ENCODE measurements at regions not wholly inside any gene's neighbourhood (a gene's known extent, or its start where the extent isn't known, plus 50 kb on each side); places are given as distances from the start of the nearest gene placed in this dataset.

GRCh38 chr10:126783806-126784557 lies 113.5 kb upstream of the C10orf90 start:
- H3K4me1 ChIP-seq (ENCODE audit: control insufficient read depth, insufficient read depth, low read length), result peaks cover 9% of the 10 kb centered on the region; the same call in 1 of the 2 replicates
- H3K27me3 ChIP-seq (ENCODE audit: control insufficient read depth, insufficient read depth, low read length), result no peaks in the 10 kb centered on the region
- no peak overlapping the region for H3K27ac ChIP-seq (ENCODE audit: low read depth, low read length)
- no peaks in the 10 kb centered on the region for H3K9me3 ChIP-seq (ENCODE audit: control insufficient read depth, insufficient read depth, low read depth, low read length)
- H3K9ac ChIP-seq (ENCODE audit: low read length), result no peak overlapping the region
- no peaks in the 10 kb centered on the region for H3K36me3 ChIP-seq (ENCODE audit: control insufficient read depth, insufficient read depth, low read length)
- no peak overlapping the region for H3K4me3 ChIP-seq (ENCODE audit: low read depth, low read length)

- no peaks in the 10 kb centered on the region for H3K27me3 ChIP-seq (ENCODE audit: control insufficient read depth, insufficient read depth, low read length)
- H3K9ac ChIP-seq (ENCODE audit: low read length), result no peak overlapping the region
- no peak overlapping the region for H3K27ac ChIP-seq (ENCODE audit: low read depth, low read length)
- no peak overlapping the region for H3K4me3 ChIP-seq (ENCODE audit: low read depth, low read length)
- H3K4me1 ChIP-seq (ENCODE audit: control insufficient read depth, insufficient read depth, low read length), result peaks cover 9% of the 10 kb centered on the region; the same call in 1 of the 2 replicates
- peaks cover 3% of the 10 kb centered on the region; the same call in 1 of the 2 replicates for H3K9me3 ChIP-seq (ENCODE audit: control insufficient read depth, insufficient read depth, low read depth, low read length)
- no peaks in the 10 kb centered on the region for H3K36me3 ChIP-seq (ENCODE audit: control insufficient read depth, insufficient read depth, low read length)
These were observed 116.7 kb upstream of the C10orf90 start for GRCh38 chr10:126787201-126787600.

GRCh38 chr10:126795318-126795717 lies 109.9 kb upstream of the DOCK1 start:
- H3K27me3 ChIP-seq (ENCODE audit: control insufficient read depth, insufficient read depth, low read length), result no peaks in the 10 kb centered on the region
- no peak overlapping the region for H3K9ac ChIP-seq (ENCODE audit: low read length)
- H3K36me3 ChIP-seq (ENCODE audit: control insufficient read depth, insufficient read depth, low read length), result no peaks in the 10 kb centered on the region
- no peak overlapping the region for H3K4me3 ChIP-seq (ENCODE audit: low read depth, low read length)
- no peaks in the 10 kb centered on the region; the same call in 1 of the 2 replicates for H3K9me3 ChIP-seq (ENCODE audit: control insufficient read depth, insufficient read depth, low read depth, low read length)
- H3K4me1 ChIP-seq (ENCODE audit: control insufficient read depth, insufficient read depth, low read length), result no peaks in the 10 kb centered on the region
- H3K27ac ChIP-seq (ENCODE audit: low read depth, low read length), result no peak overlapping the region

GRCh38 chr10:126798649-126799048 lies 106.6 kb upstream of the DOCK1 start:
- no peak overlapping the region for H3K4me3 ChIP-seq (ENCODE audit: low read depth, low read length)
- H3K4me1 ChIP-seq (ENCODE audit: control insufficient read depth, insufficient read depth, low read length), result no peaks in the 10 kb centered on the region
- H3K27me3 ChIP-seq (ENCODE audit: control insufficient read depth, insufficient read depth, low read length), result no peaks in the 10 kb centered on the region
- no peaks in the 10 kb centered on the region for H3K36me3 ChIP-seq (ENCODE audit: control insufficient read depth, insufficient read depth, low read length)
- no peak overlapping the region for H3K27ac ChIP-seq (ENCODE audit: low read depth, low read length)
- no peak overlapping the region for H3K9ac ChIP-seq (ENCODE audit: low read length)
- H3K9me3 ChIP-seq (ENCODE audit: control insufficient read depth, insufficient read depth, low read depth, low read length), result no peaks in the 10 kb centered on the region

GRCh38 chr10:126803394-126803793 lies 101.8 kb upstream of the DOCK1 start:
- Histone ChIP-seq H3K9ac (ENCODE audit: low read length) (no peak overlapping the region), H3K36me3 (ENCODE audit: control insufficient read depth, insufficient read depth, low read length) (no peaks in the 10 kb centered on the region), H3K4me3 (ENCODE audit: low read depth, low read length) (no peak overlapping the region), H3K27me3 (ENCODE audit: control insufficient read depth, insufficient read depth, low read length) (no peaks in the 10 kb centered on the region), H3K9me3 (ENCODE audit: control insufficient read depth, insufficient read depth, low read depth, low read length) (no peaks in the 10 kb centered on the region), H3K4me1 (ENCODE audit: control insufficient read depth, insufficient read depth, low read length) (no peaks in the 10 kb centered on the region), H3K27ac (ENCODE audit: low read depth, low read length) (no peak overlapping the region)

- Histone ChIP-seq H3K27me3 (ENCODE audit: control insufficient read depth, insufficient read depth, low read length) (no peaks in the 10 kb centered on the region), H3K4me3 (ENCODE audit: low read depth, low read length) (no peak overlapping the region)
These were observed 100.8 kb upstream of the DOCK1 start for GRCh38 chr10:126804396-126804795.

GRCh38 chr10:126806498-126806897 lies 98.7 kb upstream of the DOCK1 start:
- H3K27ac ChIP-seq (ENCODE audit: low read depth, low read length), result no peak overlapping the region
- H3K9ac ChIP-seq (ENCODE audit: low read length), result no peak overlapping the region
- no peaks in the 10 kb centered on the region for H3K4me1 ChIP-seq (ENCODE audit: control insufficient read depth, insufficient read depth, low read length)
- no peaks in the 10 kb centered on the region for H3K36me3 ChIP-seq (ENCODE audit: control insufficient read depth, insufficient read depth, low read length)
- no peaks in the 10 kb centered on the region for H3K27me3 ChIP-seq (ENCODE audit: control insufficient read depth, insufficient read depth, low read length)
- H3K9me3 ChIP-seq (ENCODE audit: control insufficient read depth, insufficient read depth, low read depth, low read length), result no peaks in the 10 kb centered on the region; the same call in 1 of the 2 replicates
- H3K4me3 ChIP-seq (ENCODE audit: low read depth, low read length), result no peak overlapping the region

More at GRCh38 chr10:126804396-126804795, 100.8 kb upstream of the DOCK1 start:
- no peaks in the 10 kb centered on the region for H3K36me3 ChIP-seq (ENCODE audit: control insufficient read depth, insufficient read depth, low read length)
- no peak overlapping the region for H3K9ac ChIP-seq (ENCODE audit: low read length)
- no peak overlapping the region for H3K27ac ChIP-seq (ENCODE audit: low read depth, low read length)
- no peaks in the 10 kb centered on the region for H3K4me1 ChIP-seq (ENCODE audit: control insufficient read depth, insufficient read depth, low read length)
- H3K9me3 ChIP-seq (ENCODE audit: control insufficient read depth, insufficient read depth, low read depth, low read length), result no peaks in the 10 kb centered on the region

GRCh38 chr10:126806991-126807702 lies 98.1 kb upstream of the DOCK1 start:
- H3K9ac ChIP-seq (ENCODE audit: low read length), result no peak overlapping the region
- H3K27me3 ChIP-seq (ENCODE audit: control insufficient read depth, insufficient read depth, low read length), result no peaks in the 10 kb centered on the region
- H3K27ac ChIP-seq (ENCODE audit: low read depth, low read length), result no peak overlapping the region
- H3K4me3 ChIP-seq (ENCODE audit: low read depth, low read length), result no peak overlapping the region
- H3K36me3 ChIP-seq (ENCODE audit: control insufficient read depth, insufficient read depth, low read length), result no peaks in the 10 kb centered on the region
- H3K9me3 ChIP-seq (ENCODE audit: control insufficient read depth, insufficient read depth, low read depth, low read length), result no peaks in the 10 kb centered on the region; the same call in 1 of the 2 replicates
- H3K4me1 ChIP-seq (ENCODE audit: control insufficient read depth, insufficient read depth, low read length), result no peaks in the 10 kb centered on the region

- Histone ChIP-seq H3K4me1 (ENCODE audit: control insufficient read depth, insufficient read depth, low read length) (no peaks in the 10 kb centered on the region), H3K4me3 (ENCODE audit: low read depth, low read length) (no peak overlapping the region), H3K9me3 (ENCODE audit: control insufficient read depth, insufficient read depth, low read depth, low read length) (no peaks in the 10 kb centered on the region; the same call in 1 of the 2 replicates), H3K27ac (ENCODE audit: low read depth, low read length) (no peak overlapping the region), H3K9ac (ENCODE audit: low read length) (no peak overlapping the region), H3K27me3 (ENCODE audit: control insufficient read depth, insufficient read depth, low read length) (no peaks in the 10 kb centered on the region), H3K36me3 (ENCODE audit: control insufficient read depth, insufficient read depth, low read length) (no peaks in the 10 kb centered on the region)
These were observed 97.1 kb upstream of the DOCK1 start for GRCh38 chr10:126808103-126808502.

GRCh38 chr10:126813432-126813831 lies 91.8 kb upstream of the DOCK1 start:
- Histone ChIP-seq H3K9ac (ENCODE audit: low read length) (no peak overlapping the region), H3K27me3 (ENCODE audit: control insufficient read depth, insufficient read depth, low read length) (no peaks in the 10 kb centered on the region), H3K27ac (ENCODE audit: low read depth, low read length) (no peak overlapping the region), H3K36me3 (ENCODE audit: control insufficient read depth, insufficient read depth, low read length) (no peaks in the 10 kb centered on the region), H3K4me1 (ENCODE audit: control insufficient read depth, insufficient read depth, low read length) (no peaks in the 10 kb centered on the region), H3K9me3 (ENCODE audit: control insufficient read depth, insufficient read depth, low read depth, low read length) (no peaks in the 10 kb centered on the region; the same call in 1 of the 2 replicates), H3K4me3 (ENCODE audit: low read depth, low read length) (no peak overlapping the region)

- H3K4me3 ChIP-seq (ENCODE audit: low read depth, low read length), result no peak overlapping the region
- no peak overlapping the region for H3K9ac ChIP-seq (ENCODE audit: low read length)
- H3K27ac ChIP-seq (ENCODE audit: low read depth, low read length), result no peak overlapping the region
- no peaks in the 10 kb centered on the region; the same call in 1 of the 2 replicates for H3K27me3 ChIP-seq (ENCODE audit: control insufficient read depth, insufficient read depth, low read length)
- H3K4me1 ChIP-seq (ENCODE audit: control insufficient read depth, insufficient read depth, low read length), result no peaks in the 10 kb centered on the region
- no peaks in the 10 kb centered on the region for H3K9me3 ChIP-seq (ENCODE audit: control insufficient read depth, insufficient read depth, low read depth, low read length)
- H3K36me3 ChIP-seq (ENCODE audit: control insufficient read depth, insufficient read depth, low read length), result no peaks in the 10 kb centered on the region
These were observed 71.7 kb upstream of the DOCK1 start for GRCh38 chr10:126833542-126833941.

Measured in HUES6 (cell line).